ENCODE measurements at regions not wholly inside any gene's neighbourhood (a gene's known extent, or its start where the extent isn't known, plus 50 kb on each side); places are given as distances from the start of the nearest gene placed in this dataset.

GRCh38 chr2:6782517-6783237, 83.0 kb downstream of the CMPK2 start:
- TF ChIP-seq POLR2A (IDR thresholded peaks at IDR 0.05) (no peak), CTCF (IDR thresholded peaks at IDR 0.05) (no peak)

All from Peyer's patch (tissue), 4 donors.